Liver (tissue), 3 donors: ENCODE measurements at regions not wholly inside any gene's neighbourhood (a gene's known extent, or its start where the extent isn't known, plus 50 kb on each side); places are given as distances from the start of the nearest gene placed in this dataset.

Experiments
- RAD21 ChIP-seq, 2 donors: IDR thresholded peaks; 2 replicates each; pipeline ENCODE4 v1.6.1; 2016; ENCODE audit warnings: antibody characterized with exemption in 2 of 2, mild to moderate bottlenecking in 2 of 2
- TF ChIP-seq, protein P1 (sequence below): fragments of 150-350 bp; IDR thresholded peaks from 2 replicates; pipeline ENCODE4 v1.5.1; 2017; ENCODE audit warnings: improper control_type of control experiment, low read depth, low read length; ENCODE audit not compliant: missing input control
- donor health status: healthy.
- donor health status: healthy.

GRCh38 chr13:86313421-86313820, 514.2 kb upstream of the SLITRK6 start:
- TF ChIP-seq RAD21 (IDR thresholded peaks at IDR 0.05) = no peak
- TF ChIP-seq, protein P1, sequence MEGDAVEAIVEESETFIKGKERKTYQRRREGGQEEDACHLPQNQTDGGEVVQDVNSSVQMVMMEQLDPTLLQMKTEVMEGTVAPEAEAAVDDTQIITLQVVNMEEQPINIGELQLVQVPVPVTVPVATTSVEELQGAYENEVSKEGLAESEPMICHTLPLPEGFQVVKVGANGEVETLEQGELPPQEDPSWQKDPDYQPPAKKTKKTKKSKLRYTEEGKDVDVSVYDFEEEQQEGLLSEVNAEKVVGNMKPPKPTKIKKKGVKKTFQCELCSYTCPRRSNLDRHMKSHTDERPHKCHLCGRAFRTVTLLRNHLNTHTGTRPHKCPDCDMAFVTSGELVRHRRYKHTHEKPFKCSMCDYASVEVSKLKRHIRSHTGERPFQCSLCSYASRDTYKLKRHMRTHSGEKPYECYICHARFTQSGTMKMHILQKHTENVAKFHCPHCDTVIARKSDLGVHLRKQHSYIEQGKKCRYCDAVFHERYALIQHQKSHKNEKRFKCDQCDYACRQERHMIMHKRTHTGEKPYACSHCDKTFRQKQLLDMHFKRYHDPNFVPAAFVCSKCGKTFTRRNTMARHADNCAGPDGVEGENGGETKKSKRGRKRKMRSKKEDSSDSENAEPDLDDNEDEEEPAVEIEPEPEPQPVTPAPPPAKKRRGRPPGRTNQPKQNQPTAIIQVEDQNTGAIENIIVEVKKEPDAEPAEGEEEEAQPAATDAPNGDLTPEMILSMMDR = no peak
